ENCODE measurements at regions not wholly inside any gene's neighbourhood (a gene's known extent, or its start where the extent isn't known, plus 50 kb on each side); places are given as distances from the start of the nearest gene placed in this dataset.

- no peak overlapping the region for H2BK120ac ChIP-seq (ENCODE audit: low read depth, low read length)
- H2BK12ac ChIP-seq (ENCODE audit: low read length in 2 of 2), result no peak overlapping the region
- no peak overlapping the region for H2BK15ac ChIP-seq (ENCODE audit: low read depth, poor library complexity, severe bottlenecking)
- 82% methylated on average over 4 of the region's 5 CpGs for WGBS
- H3K79me1 ChIP-seq (replicated peaks; ENCODE audit: low read length, poor library complexity, severe bottlenecking), result no peaks in the 10 kb centered on the region
- H3K36me3 ChIP-seq (ENCODE audit: control insufficient read depth in 1 of 2, insufficient read depth in 2 of 2, low read depth in 1 of 2, low read length in 2 of 2), result no peaks in the 10 kb centered on the region
- H3K4me1 ChIP-seq (ENCODE audit: control insufficient read depth, insufficient read depth, low read depth, low read length), result no peaks in the 10 kb centered on the region
- H3K4me3 ChIP-seq (ENCODE audit: insufficient read depth in 1 of 2, low read depth in 1 of 2, low read length in 2 of 2), result no peak overlapping the region
- no peaks in the 10 kb centered on the region for H3K9me3 ChIP-seq (ENCODE audit: control insufficient read depth, low read length)
- no peak overlapping the region for H3K4me2 ChIP-seq (ENCODE audit: low read length, poor library complexity, severe bottlenecking)
- no peak overlapping the region for H3K14ac ChIP-seq (ENCODE audit: low read length in 2 of 2)
- H2BK5ac ChIP-seq (ENCODE audit: low read depth, low read length, poor library complexity, severe bottlenecking), result no peak overlapping the region
- no peak overlapping the region for H4K8ac ChIP-seq (ENCODE audit: low read length)
- no peaks in the 10 kb centered on the region for H3K27me3 ChIP-seq (ENCODE audit: control insufficient read depth in 1 of 2, insufficient read depth in 1 of 2, low read length in 2 of 2)
- H3K9ac ChIP-seq (ENCODE audit: low read length), result no peak overlapping the region
- no peak overlapping the region for H3K18ac ChIP-seq (ENCODE audit: low read depth in 1 of 2, low read length in 2 of 2)
- H2AFZ ChIP-seq (ENCODE audit: low read depth, low read length), result no peak overlapping the region
- no peak overlapping the region for H3K27ac ChIP-seq (ENCODE audit: low read length, poor library complexity, severe bottlenecking)
- no peak overlapping the region for H3K4ac ChIP-seq (ENCODE audit: low read depth in 1 of 2, low read length in 2 of 2)
- H4K91ac ChIP-seq (ENCODE audit: low read length), result no peak overlapping the region
- DNase-seq, result no peak
- no peak overlapping the region for H3K23ac ChIP-seq (ENCODE audit: low read length in 2 of 2)
- no peak overlapping the region for H2AK5ac ChIP-seq (ENCODE audit: low read length, severe bottlenecking)
Measured at GRCh38 chr20:5374171-5374570, 57.4 kb upstream of the PROKR2 start.

DNA sequence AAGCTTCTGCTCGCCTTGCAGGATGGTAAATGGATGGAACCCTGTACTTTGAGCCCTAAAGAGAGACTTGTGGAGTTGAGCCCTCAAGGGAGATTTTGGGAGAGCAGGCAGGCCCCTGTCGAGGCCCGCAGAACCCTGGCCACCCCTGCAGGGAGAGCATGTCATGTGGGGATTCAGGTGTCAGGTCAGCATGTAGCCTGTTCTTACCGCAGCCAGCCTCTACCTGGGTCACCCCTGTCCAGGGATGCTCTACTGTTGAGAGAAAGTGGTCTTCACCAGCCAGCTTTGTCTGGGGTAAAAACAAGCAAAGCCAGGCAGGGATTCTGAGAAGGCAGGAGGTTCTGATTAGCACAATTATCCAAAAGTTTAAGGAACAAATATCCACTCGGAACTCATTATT lies 55.6 kb upstream of the PROKR2 start:
- no peak for DNase-seq
- Histone ChIP-seq H2BK12ac (ENCODE audit: low read length in 2 of 2) (no peak overlapping the region), H3K4me2 (ENCODE audit: low read length, poor library complexity, severe bottlenecking) (no peak overlapping the region), H3K27me3 (ENCODE audit: control insufficient read depth in 1 of 2, insufficient read depth in 1 of 2, low read length in 2 of 2) (no peaks in the 10 kb centered on the region), H3K9ac (ENCODE audit: low read length) (no peak overlapping the region), H4K91ac (ENCODE audit: low read length) (no peak overlapping the region), H3K4ac (ENCODE audit: low read depth in 1 of 2, low read length in 2 of 2) (no peak overlapping the region), H2AK5ac (ENCODE audit: low read length, severe bottlenecking) (no peak overlapping the region), H3K4me1 (ENCODE audit: control insufficient read depth, insufficient read depth, low read depth, low read length) (no peaks in the 10 kb centered on the region), H3K79me1 (replicated peaks; ENCODE audit: low read length, poor library complexity, severe bottlenecking) (no peaks in the 10 kb centered on the region), H4K8ac (ENCODE audit: low read length) (no peak overlapping the region), H3K18ac (ENCODE audit: low read depth in 1 of 2, low read length in 2 of 2) (no peak overlapping the region), H3K27ac (ENCODE audit: low read length, poor library complexity, severe bottlenecking) (no peak overlapping the region), H3K9me3 (ENCODE audit: control insufficient read depth, low read length) (no peaks in the 10 kb centered on the region), H3K14ac (ENCODE audit: low read length in 2 of 2) (no peak overlapping the region), H3K23ac (ENCODE audit: low read length in 2 of 2) (no peak overlapping the region), H3K4me3 (ENCODE audit: insufficient read depth in 1 of 2, low read depth in 1 of 2, low read length in 2 of 2) (no peak overlapping the region), H2BK120ac (ENCODE audit: low read depth, low read length) (no peak overlapping the region), H2AFZ (ENCODE audit: low read depth, low read length) (no peak overlapping the region), H2BK5ac (ENCODE audit: low read depth, low read length, poor library complexity, severe bottlenecking) (no peak overlapping the region), H2BK15ac (ENCODE audit: low read depth, poor library complexity, severe bottlenecking) (no peak overlapping the region), H3K36me3 (ENCODE audit: control insufficient read depth in 1 of 2, insufficient read depth in 2 of 2, low read depth in 1 of 2, low read length in 2 of 2) (no peaks in the 10 kb centered on the region)
- WGBS, result 87% methylated on average over 5 of the region's 5 CpGs

- Histone ChIP-seq H3K18ac (ENCODE audit: low read depth in 1 of 2, low read length in 2 of 2) (no peak overlapping the region), H3K9ac (ENCODE audit: low read length) (no peak overlapping the region), H2BK5ac (ENCODE audit: low read depth, low read length, poor library complexity, severe bottlenecking) (no peak overlapping the region), H2BK12ac (ENCODE audit: low read length in 2 of 2) (no peak overlapping the region), H2AK5ac (ENCODE audit: low read length, severe bottlenecking) (no peak overlapping the region), H3K9me3 (ENCODE audit: control insufficient read depth, low read length) (peaks cover 6% of the 10 kb centered on the region), H3K27ac (ENCODE audit: low read length, poor library complexity, severe bottlenecking) (no peak overlapping the region), H3K36me3 (ENCODE audit: control insufficient read depth in 1 of 2, insufficient read depth in 2 of 2, low read depth in 1 of 2, low read length in 2 of 2) (no peaks in the 10 kb centered on the region), H3K14ac (ENCODE audit: low read length in 2 of 2) (no peak overlapping the region), H2BK15ac (ENCODE audit: low read depth, poor library complexity, severe bottlenecking) (no peak overlapping the region), H3K4ac (ENCODE audit: low read depth in 1 of 2, low read length in 2 of 2) (no peak overlapping the region), H3K4me1 (ENCODE audit: control insufficient read depth, insufficient read depth, low read depth, low read length) (no peaks in the 10 kb centered on the region), H3K4me3 (ENCODE audit: insufficient read depth in 1 of 2, low read depth in 1 of 2, low read length in 2 of 2) (no peak overlapping the region), H2AFZ (ENCODE audit: low read depth, low read length) (no peak overlapping the region), H4K91ac (ENCODE audit: low read length) (no peak overlapping the region), H3K27me3 (ENCODE audit: control insufficient read depth in 1 of 2, insufficient read depth in 1 of 2, low read length in 2 of 2) (no peaks in the 10 kb centered on the region), H3K23ac (ENCODE audit: low read length in 2 of 2) (no peak overlapping the region), H3K79me1 (replicated peaks; ENCODE audit: low read length, poor library complexity, severe bottlenecking) (no peaks in the 10 kb centered on the region), H2BK120ac (ENCODE audit: low read depth, low read length) (no peak overlapping the region), H4K8ac (ENCODE audit: low read length) (no peak overlapping the region), H3K4me2 (ENCODE audit: low read length, poor library complexity, severe bottlenecking) (no peak overlapping the region)
- 52% methylated on average over 2 of the region's 2 CpGs for WGBS
- no peak for DNase-seq
Measured at GRCh38 chr20:5369629-5370028, 52.9 kb upstream of the PROKR2 start.
